Small intestine (tissue), 7 donors: ENCODE measurements at regions not wholly inside any gene's neighbourhood (a gene's known extent, or its start where the extent isn't known, plus 50 kb on each side); places are given as distances from the start of the nearest gene placed in this dataset.
"Not testable (repeated sequence)": the region's sequence is repeated elsewhere in the genome, so short reads cannot be mapped to it uniquely, and the experiment has no call there.

ENCODE experiments used
- DNase-seq, 2 donors: peaks; one replicate each; pipeline versions ENCODE4 v3.0.0 to v3.0.0-alpha.2; 2013
- FAIRE-seq: peaks from 2 replicates; lab custom pipeline; 2012; peaks lifted over from hg19 to GRCh38; lab: Jason Lieb, UNC
- H3K27ac ChIP-seq, 3 donors: one replicate each; pipeline ENCODE4 v1.5.1; 2013; ENCODE audit warnings: low read length in 2 of 3, mild to moderate bottlenecking in 2 of 3, control low read depth in 1 of 3, inconsistent platforms in 1 of 3, low read depth in 1 of 3, moderate library complexity in 1 of 3
- H3K27me3 ChIP-seq, 3 donors: one replicate each; pipeline ENCODE4 v1.6.1; 2013; ENCODE audit warnings: low read length in 3 of 3, inconsistent platforms in 1 of 3; ENCODE audit not compliant: control insufficient read depth in 3 of 3, insufficient read depth in 3 of 3
- H3K36me3 ChIP-seq, 3 donors: one replicate each; pipeline ENCODE4 v1.6.1; 2013; ENCODE audit warnings: low read length in 3 of 3, inconsistent platforms in 1 of 3, low read depth in 1 of 3, mild to moderate bottlenecking in 1 of 3, moderate library complexity in 1 of 3; ENCODE audit not compliant: control insufficient read depth in 3 of 3, insufficient read depth in 2 of 3
- H3K4me1 ChIP-seq, 3 donors: one replicate each; pipeline ENCODE4 v1.6.1; 2013; ENCODE audit warnings: low read length in 2 of 3, inconsistent platforms in 1 of 3, low read depth in 1 of 3, mild to moderate bottlenecking in 1 of 3, moderate library complexity in 1 of 3; ENCODE audit not compliant: control insufficient read depth in 3 of 3, insufficient read depth in 2 of 3
- H3K4me3 ChIP-seq, 3 donors: one replicate each; pipeline ENCODE4 v1.5.1; 2013; ENCODE audit warnings: low read length in 3 of 3, control low read depth in 1 of 3, inconsistent platforms in 1 of 3, low read depth in 1 of 3, mild to moderate bottlenecking in 1 of 3, moderate library complexity in 1 of 3
- H3K9me3 ChIP-seq, 2 donors: one replicate each; pipeline ENCODE4 v1.6.1; 2013; ENCODE audit warnings: low read depth in 1 of 2, low read length in 1 of 2; ENCODE audit not compliant: control insufficient read depth in 2 of 2, insufficient read depth in 1 of 2
- WGBS, 3 donors: extraction: QIAGEN DNeasy Blood & Tissue Kit; methylation state at CpG; one replicate each; pipeline ENCODE4 v1.1.7; 2013; 5-methylcytosine and 5-hydroxymethylcytosine counted together
- donor health status: healthy with polysubstance abuse.
- donor health status: control.
- donor health status: control.
- donor health status: Bipolar disorder and iron deficiency.
- donor health status: healthy.

DNA sequence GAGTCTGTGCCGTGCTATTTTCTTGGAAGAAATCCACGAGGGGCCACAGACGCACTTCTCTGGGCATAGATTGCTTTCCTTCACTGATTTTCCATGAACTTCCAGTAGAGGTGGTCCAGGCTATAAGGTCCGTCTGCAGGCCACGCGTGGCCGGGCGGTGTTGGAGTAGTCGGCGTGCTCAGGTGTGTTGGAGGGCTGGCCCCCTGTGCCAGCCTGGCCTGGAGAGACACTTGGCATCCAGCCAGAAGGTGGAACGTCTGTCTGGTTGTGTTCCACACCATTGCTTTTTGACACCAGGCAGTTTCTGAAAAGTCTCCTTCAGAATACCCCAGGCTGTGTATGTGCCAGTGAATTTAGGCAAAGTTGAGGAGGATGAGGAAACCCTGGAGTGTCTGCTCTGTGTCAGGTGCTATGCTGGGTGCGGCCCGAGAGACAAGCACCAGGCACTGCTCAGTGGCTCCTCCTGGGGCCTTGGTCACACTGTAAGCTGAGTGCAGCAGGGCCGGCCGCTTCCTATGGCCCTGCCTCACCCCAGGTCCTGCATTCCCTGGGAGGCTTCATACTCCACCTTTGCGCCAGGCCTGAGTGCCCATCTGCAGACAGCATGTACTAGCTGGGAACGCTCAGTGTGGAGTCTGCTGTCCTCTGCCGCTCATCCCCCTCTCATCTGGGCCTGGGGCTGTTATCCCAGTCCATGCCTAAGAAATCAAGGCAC is 52.1 kb upstream of the TAMM41 start:
- Histone ChIP-seq H3K36me3 (no peaks in the 10 kb centered on the region), H3K9me3 (no peaks in the 10 kb centered on the region), H3K4me1 (no peaks in the 10 kb centered on the region), H3K4me3 (no peak overlapping the region), H3K27me3 (no peaks in the 10 kb centered on the region), H3K27ac (no peak overlapping the region)
- DNase-seq (no peak), FAIRE-seq (no peak)
- WGBS, 3 donors, result 83 to 87% (median 85%) methylated on average over 18 of the region's 18 CpGs

DNA sequence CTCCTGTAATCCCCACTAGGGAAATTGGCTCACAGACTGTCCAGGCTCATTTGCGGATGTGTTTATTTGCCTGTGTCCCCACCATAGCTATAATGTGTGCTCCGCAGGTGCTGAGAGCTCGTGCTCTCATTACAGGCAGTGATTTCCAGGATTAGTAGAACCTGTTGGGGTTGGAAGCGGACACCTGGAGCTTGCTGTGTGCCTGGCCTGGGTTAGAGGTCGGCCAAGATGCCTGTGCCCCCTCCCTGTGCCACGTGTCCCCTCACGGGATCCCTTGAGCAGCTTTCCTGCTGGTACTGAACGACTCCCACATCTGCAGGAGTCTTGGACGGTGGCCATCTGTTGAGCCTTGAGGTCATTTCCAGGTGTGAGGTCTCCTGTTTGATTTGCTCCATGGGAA is 52.7 kb upstream of the TAMM41 start:
- not testable (repeated sequence) for H3K27ac ChIP-seq, H3K36me3 ChIP-seq, FAIRE-seq, H3K27me3 ChIP-seq, H3K9me3 ChIP-seq, H3K4me3 ChIP-seq, DNase-seq, H3K4me1 ChIP-seq
- WGBS, 3 donors, result 68 to 71% (median 70%) methylated on average over 8 to 9 of the region's 9 CpGs

DNA sequence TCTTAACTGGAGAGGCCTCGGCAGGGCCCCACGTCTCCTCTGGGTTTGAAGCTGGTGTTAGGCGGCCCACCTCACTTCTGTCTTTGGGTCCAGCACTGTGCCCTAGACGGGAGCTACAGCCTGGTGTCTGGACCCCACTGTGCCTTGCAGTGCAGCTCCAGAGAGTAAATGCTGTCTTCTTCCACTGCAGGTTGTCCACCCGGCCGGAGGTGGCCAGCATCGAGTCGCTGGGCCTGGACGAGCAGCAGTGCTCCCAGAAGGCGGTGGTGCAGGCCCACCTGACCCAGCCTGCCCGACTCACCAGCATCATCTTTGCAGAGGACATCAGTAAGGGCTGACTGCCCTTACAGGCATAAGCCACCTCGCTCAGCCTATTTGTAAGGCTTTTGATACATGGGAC is 53.1 kb upstream of the TAMM41 start:
- no peak for DNase-seq
- Histone ChIP-seq H3K27ac (no peak overlapping the region), H3K27me3 (no peaks in the 10 kb centered on the region), H3K4me3 (no peak overlapping the region), H3K36me3 (no peaks in the 10 kb centered on the region), H3K4me1 (no peaks in the 10 kb centered on the region), H3K9me3 (no peaks in the 10 kb centered on the region)
- WGBS, 3 donors, result 82 to 89% (median 86%) methylated on average over 12 of the region's 12 CpGs
- FAIRE-seq, result no peak

DNA sequence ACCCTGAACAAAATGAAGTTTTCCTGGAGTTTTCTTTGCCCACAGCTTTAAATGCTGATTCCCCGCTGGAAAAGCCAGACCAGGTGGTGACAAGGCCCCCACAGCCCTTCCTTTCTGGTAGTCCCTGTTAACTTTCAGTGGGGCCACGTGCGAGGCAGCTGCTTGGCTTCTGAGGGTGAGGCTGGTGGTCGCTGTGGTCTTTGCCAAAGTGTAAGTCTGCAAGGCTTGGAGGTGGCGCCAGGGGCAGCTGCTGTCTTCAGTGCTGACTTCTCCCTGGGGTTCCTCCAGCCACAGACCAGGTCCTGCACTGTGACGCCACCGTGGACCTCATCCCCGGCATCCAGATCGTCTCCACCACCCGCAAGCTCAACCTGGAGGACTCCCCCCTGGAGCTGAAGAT is 54.1 kb upstream of the TAMM41 start:
- Histone ChIP-seq H3K27me3 (no peaks in the 10 kb centered on the region), H3K36me3 (no peaks in the 10 kb centered on the region), H3K9me3 (no peaks in the 10 kb centered on the region), H3K4me3 (no peak overlapping the region), H3K4me1 (no peaks in the 10 kb centered on the region), H3K27ac (no peak overlapping the region)
- DNase-seq, result no peak
- WGBS, 3 donors, result 75 to 80% (median 79%) methylated on average over 10 of the region's 10 CpGs
- no peak for FAIRE-seq

DNA sequence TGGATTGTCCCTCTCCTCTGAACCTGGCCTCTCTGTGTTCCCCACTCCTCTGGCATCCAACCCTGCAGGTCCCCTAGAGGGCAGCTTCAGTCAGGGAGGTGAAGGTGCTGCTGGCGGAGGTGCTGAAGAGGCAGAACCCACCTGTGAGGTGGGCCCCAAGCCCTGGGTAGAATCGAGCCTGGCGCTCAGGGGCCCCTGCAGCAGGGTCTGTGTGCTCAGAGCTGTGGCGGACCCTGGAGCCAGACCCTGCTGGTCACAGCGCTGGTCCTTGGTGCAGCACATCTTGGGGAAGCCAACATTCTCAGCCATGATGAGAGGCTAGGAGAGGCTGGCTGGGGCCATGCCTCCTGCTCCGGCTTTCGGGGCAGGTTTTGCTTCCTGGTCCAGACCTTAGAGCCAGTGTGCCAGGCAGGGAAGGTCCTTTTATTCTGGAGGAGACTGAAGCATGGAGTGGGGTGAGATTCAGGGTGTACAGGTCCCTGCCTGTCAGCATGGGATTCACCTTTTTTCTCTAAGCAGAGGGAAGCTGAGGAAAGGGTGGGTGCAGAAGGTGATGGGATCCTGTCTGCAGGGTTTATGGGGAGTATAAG is 54.7 kb upstream of the TAMM41 start:
- DNase-seq, result no peak
- Histone ChIP-seq H3K36me3 (no peaks in the 10 kb centered on the region), H3K4me1 (no peaks in the 10 kb centered on the region), H3K27ac (no peak overlapping the region), H3K27me3 (no peaks in the 10 kb centered on the region), H3K4me3 (no peak overlapping the region), H3K9me3 (no peaks in the 10 kb centered on the region)
- WGBS, 3 donors, result 85 to 91% (median 88%) methylated on average over 7 of the region's 7 CpGs
- no peak for FAIRE-seq

DNA sequence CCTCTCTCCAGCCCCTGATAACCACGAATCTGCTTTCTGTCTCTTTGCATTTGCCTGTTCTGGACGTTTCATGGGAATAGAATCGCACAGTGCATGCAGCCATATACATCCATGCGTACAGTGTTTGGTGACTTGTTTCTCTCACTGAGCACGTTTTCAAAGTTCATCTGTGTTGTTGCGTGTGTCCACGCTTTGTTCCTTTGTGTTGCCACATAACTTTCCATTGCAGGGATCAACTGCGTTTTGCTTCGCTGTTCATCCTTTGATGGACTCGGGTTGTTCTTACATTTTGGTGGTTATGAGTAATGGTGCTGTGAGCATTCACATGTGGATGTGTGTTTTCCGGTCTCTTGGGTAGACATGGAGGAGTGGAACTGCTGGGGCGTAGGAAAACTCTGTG is 56.4 kb upstream of the TAMM41 start:
- no peaks in the 10 kb centered on the region for H3K27me3 ChIP-seq

DNA sequence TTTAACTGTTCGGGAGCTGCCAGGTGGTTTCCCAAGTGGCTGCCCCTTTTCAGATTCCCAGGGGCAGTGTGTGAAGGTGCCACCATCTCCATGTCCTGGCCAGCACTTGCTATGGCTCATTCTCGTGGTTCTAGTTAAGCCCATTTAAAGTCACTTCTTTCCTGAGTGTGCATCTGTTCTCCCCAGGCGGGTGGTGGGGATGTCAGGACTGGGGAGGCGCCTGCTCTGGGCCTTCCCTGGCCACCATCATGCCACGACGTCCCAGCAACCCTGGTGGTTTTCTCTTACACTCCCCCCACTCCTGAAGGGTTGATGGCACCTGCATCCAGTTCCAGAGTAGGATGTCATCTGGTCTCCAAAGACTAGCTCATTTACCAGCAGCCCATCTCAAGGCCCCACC is 56.8 kb upstream of the TAMM41 start:
- no peak for DNase-seq
- H3K4me1 ChIP-seq, result no peaks in the 10 kb centered on the region
- no peaks in the 10 kb centered on the region for H3K36me3 ChIP-seq
- no peak overlapping the region for H3K4me3 ChIP-seq
- H3K27ac ChIP-seq, result no peak overlapping the region
- FAIRE-seq, result no peak
- no peaks in the 10 kb centered on the region for H3K27me3 ChIP-seq
- H3K9me3 ChIP-seq, result no peaks in the 10 kb centered on the region
- WGBS, 3 donors, result 67 to 85% (median 79%) methylated on average over 6 of the region's 6 CpGs

More for the DNA sequence above, 56.4 kb upstream of the TAMM41 start:
- Histone ChIP-seq H3K4me1 (no peaks in the 10 kb centered on the region), H3K4me3 (no peak overlapping the region), H3K27ac (no peak overlapping the region), H3K36me3 (no peaks in the 10 kb centered on the region), H3K9me3 (no peaks in the 10 kb centered on the region)
- FAIRE-seq (no peak), DNase-seq (no peak)
- WGBS, 3 donors, result 64 to 75% (median 70%) methylated on average over 12 of the region's 12 CpGs

DNA sequence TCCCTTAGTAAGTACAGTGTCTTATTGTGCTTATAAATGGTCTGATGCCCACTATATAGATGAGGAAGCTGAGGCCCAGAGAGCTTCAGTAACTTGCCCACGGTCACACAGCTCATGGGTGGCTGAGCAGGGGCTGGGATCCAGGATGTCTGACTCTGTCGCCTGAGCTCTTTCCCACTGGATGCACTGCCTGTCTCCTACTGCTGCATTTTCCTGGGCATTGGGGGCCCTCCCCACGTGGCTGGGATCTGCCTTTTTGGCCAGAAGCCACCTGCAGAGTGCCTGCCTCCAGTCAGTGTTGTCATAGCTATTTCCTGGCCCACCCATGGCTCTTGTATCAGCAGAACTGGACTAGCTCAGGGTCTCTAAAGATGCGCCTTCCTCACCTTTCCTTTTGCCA is 57.5 kb upstream of the TAMM41 start:
- H3K4me3 ChIP-seq, result no peak overlapping the region
- H3K27ac ChIP-seq, result no peak overlapping the region
- no peaks in the 10 kb centered on the region for H3K4me1 ChIP-seq
- 59 to 65% (median 63%) methylated on average over 4 of the region's 4 CpGs for WGBS, 3 donors
- DNase-seq (no peak), FAIRE-seq (no peak)
- H3K27me3 ChIP-seq, result no peaks in the 10 kb centered on the region
- no peaks in the 10 kb centered on the region for H3K9me3 ChIP-seq
- H3K36me3 ChIP-seq, result no peaks in the 10 kb centered on the region

DNA sequence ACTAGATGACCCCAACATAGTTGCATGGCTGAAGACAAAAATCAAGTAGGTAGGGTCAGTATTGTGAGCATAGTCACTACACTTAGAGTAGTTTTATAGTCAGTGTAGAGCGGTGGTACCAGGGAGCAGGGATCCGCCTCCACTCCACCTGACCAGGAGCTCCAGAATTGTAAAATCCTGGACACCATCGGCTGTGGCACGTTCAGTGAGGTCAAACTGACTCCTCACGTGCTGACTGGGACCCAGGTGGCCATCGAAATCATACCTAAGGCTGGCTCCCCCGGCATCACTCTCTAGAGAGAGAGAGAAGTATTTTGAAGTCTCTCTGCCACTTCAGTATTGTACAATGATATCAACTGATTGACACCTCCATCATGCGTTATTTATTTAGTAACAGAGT is 59.7 kb upstream of the TAMM41 start:
- no peaks in the 10 kb centered on the region for H3K4me1 ChIP-seq
- no peak overlapping the region for H3K27ac ChIP-seq
- H3K27me3 ChIP-seq, result no peaks in the 10 kb centered on the region
- 76 to 90% (median 79%) methylated on average over 8 of the region's 8 CpGs for WGBS, 3 donors
- H3K4me3 ChIP-seq, result no peak overlapping the region
- H3K36me3 ChIP-seq, result no peaks in the 10 kb centered on the region
- no peak for DNase-seq
- no peak for FAIRE-seq
- no peaks in the 10 kb centered on the region for H3K9me3 ChIP-seq
